Middle frontal gyrus (tissue), 1 donor: ENCODE measurements at regions not wholly inside any gene's neighbourhood (a gene's known extent, or its start where the extent isn't known, plus 50 kb on each side); places are given as distances from the start of the nearest gene placed in this dataset.
"Not testable (repeated sequence)": the region's sequence is repeated elsewhere in the genome, so short reads cannot be mapped to it uniquely, and the experiment has no call there.

Source experiments
- DNase-seq: peaks from one replicate; pipeline ENCODE4 v3.0.0-alpha.2; 2015; ENCODE audit warnings: low spot score; ENCODE audit errors: extremely low spot score

GRCh38 chr6:25118038-25118437, 161.1 kb upstream of the CARMIL1 start:
- DNase-seq: no peak

- DNase-seq: no peak
These were observed 158.0 kb upstream of the CARMIL1 start for GRCh38 chr6:25121186-25121585.

DNA sequence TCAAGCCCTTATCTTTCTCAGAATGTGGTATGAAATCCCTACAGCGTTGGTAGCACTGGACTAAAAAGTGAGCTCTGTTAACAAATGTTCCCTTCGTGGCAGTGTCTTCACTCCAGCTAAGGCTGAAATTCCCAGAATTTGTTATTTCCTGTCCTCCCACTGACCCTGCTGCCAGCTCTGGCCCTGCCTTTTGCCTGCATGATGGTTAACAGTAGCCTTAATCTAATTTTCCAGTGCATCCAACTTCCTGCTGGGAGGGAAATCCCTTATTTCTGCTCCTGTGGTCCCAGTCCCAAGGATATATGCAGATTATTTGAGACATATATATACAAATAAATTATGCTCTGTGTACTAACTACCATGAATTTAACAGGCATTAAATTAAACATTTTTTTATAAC, 157.2 kb upstream of the CARMIL1 start:
- DNase-seq: no peak

GRCh38 chr6:25122622-25123237, 156.4 kb upstream of the CARMIL1 start:
- DNase-seq: no peak

DNA sequence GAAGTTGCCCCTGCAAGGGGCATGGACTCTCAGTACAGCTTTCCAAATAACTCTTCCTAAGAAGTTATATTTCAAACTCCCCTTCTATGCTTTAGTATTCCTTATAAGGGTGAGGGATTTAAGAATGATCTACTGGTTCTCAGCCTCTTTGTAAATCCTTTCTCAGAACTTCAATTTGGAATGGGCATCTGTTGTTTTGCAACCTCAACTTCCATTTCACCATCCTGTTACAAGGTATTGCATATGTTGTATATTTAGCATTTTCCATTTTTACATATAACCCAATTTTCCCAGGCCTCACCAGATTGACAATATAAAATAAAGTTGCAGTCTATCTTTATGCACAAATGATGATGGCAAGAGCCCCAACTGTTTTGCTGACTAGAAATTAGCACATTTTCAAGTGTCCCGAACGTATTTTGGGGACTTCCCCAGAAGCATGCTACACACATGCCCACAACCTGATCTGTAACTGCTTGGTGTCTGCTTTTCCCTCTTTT, 154.9 kb upstream of the CARMIL1 start:
- DNase-seq: no peak

DNA sequence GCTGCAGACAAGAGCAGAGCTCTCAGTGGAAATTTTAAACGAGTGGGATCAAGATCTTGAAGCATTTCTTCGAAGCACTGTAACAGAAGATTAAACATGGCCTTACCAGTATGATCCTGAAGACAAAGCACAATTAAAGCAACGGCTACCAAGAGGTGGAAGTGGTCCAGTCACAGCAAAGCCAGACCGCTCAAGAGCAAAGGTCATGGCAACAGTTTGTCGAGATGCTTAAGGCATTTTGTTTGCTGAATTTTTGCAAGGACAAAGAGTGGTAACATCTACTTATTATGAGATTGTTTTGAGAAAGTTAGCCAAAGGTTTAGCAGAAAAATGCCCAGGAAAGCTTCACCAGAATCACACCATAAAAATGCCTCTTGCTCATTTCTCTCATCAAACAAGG, 153.4 kb upstream of the CARMIL1 start:
- DNase-seq: no peak

DNA sequence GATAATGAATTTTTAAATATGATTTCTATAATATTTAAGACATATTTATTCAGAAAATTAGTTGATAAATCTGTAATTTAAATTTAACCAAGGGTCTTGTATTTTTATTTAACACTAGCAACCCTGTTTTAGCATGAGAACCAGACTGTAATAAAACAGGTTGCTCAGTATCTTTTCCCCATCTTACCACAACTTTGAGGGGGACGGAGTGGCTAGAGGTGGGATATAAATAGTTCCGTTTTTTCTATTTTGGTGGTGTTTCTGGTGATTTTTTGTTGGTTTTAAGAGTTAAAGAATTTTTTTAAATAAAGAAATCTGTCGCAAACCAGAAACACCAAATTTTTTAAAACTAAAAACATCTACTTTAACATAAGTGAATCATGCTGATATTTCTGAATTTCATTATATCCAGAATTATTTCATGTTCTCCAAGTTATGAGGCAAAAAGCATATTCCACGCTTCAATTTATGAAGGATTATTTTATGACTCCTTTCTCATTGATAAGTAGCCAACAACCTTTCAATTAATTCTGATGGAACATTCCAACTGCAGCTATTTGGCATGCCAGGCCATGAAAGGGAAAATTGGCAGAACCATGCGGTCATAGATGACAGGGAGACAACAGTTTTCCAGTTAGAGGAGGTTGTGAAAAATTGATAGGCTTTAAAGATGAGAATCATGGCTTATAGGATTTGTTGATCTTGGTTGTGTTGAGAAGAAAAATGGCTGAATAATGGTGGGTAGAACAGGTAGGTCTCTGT, 151.9 kb upstream of the CARMIL1 start:
- DNase-seq: no peak

GRCh38 chr6:25130518-25130917, 148.7 kb upstream of the CARMIL1 start:
- no peak for DNase-seq

DNA sequence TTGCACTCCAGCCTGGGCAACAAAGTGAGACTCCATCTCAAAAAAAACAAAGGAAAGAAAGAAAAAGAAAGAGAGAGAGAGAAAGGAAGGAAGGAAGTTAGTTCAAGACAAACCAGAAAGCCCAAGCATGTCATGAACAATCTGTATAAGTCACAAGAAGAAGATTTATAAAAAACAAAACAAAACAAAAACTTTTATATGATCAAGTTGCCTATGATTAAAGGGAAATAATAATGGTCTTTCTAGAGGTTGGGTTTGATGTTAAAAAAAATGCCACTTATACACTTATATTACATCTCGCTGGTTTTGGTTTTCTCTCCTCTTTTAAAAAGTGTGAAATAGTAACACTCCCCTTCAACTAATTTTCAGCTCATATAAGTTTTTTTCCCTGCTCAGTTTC, 146.2 kb upstream of the CARMIL1 start:
- DNase-seq: no peak

GRCh38 chr6:25133568-25133967, 145.6 kb upstream of the CARMIL1 start:
- no peak for DNase-seq

- no peak for DNase-seq
These were observed 142.3 kb upstream of the CARMIL1 start for GRCh38 chr6:25136854-25137253.

GRCh38 chr6:25137480-25137879, 141.7 kb upstream of the CARMIL1 start:
- DNase-seq: no peak

DNA sequence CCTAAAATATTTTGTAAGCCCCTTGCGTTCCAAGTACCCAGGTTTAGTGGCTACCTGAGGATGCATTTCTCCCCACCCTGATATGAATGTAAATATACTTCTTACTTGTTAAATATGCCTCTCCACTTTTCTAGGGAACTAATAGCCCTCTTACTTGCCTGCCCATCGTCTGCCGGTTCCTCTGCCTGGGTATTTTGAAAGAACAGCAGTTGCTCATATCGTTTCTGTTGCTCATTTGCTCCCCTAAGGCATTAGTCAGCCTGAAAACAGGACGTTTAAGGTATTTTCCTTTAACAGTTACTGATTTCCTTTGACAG, 141.3 kb upstream of the CARMIL1 start:
- DNase-seq: no peak

DNA sequence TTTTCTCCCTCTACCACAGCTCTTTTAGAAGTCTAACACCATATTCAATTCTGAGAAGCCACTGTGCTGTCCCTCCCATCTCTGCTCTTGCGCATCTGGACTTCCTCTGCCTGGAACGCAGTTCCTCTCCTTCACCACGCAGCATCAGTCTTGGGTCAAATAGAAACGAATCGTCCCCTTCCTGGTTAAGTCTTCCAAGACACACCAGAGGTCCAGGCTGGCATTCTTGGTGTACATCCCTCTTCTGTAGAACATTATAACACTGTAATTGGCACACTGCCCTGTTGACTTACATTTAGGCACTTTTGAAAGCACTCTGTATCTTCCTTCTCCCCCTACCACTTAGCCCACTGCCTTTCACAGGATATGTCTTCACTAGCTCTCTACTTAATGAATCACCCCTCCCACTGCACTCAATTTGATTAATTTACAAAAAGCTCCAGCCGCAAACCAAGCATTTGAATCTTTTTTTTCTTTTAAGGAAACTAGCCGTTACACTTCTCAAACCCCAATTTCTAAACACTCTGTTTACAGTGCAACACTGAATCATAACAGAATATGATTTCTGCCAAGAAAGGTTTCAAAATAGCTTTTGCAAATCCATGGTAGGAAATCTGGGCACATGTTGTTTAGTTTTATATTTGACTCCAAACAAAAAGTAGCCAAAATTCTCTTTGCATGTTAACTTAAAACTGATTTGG, 140.8 kb upstream of the CARMIL1 start:
- DNase-seq: peak; percentile 24

GRCh38 chr6:25138934-25139415, 140.2 kb upstream of the CARMIL1 start:
- DNase-seq: peak; percentile 25

- not testable (repeated sequence) for DNase-seq
These were observed 139.6 kb upstream of the CARMIL1 start for GRCh38 chr6:25139608-25140007.

- DNase-seq: no peak
These were observed 136.7 kb upstream of the CARMIL1 start for GRCh38 chr6:25142506-25142905.

GRCh38 chr6:25144919-25145318, 134.3 kb upstream of the CARMIL1 start:
- no peak for DNase-seq

DNA sequence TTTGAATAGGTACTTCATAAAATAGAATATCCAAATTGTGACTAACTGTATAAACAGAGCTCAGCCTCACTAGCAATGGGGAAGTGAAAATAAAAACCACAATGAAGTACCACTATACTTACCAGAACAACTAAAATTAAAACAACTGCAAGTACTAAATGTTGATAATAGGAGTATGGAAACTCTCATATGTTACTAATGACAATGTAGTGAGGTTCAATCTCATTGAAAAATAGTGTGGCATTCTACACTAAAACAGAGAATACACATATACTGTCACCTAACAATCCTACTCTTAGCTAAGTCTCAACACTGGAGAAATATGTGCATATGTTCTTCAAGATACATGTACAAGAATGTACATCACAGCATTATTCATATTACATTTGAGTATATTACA, 132.0 kb upstream of the CARMIL1 start:
- DNase-seq: no peak

DNA sequence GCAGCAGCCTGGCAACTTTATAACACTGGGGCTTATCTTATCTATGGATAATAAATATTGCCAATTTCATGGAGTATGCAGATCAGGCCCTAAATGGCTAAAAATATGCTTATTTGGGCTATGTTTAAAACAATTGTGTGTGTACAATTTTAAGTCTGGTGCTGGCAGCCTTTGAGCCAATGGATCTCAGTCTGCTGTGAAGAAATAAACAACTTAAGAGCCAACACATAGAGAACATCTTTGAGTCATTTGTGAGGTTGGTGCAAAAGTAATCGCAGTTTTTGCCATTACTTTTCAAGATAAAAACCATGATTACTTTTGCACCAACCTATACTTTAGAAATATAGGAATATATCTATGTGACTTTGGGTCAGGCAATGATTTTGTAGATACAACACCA, 129.1 kb upstream of the CARMIL1 start:
- no peak for DNase-seq

GRCh38 chr6:25150863-25151262, 128.3 kb upstream of the CARMIL1 start:
- no peak for DNase-seq

GRCh38 chr6:25153079-25153478, 126.1 kb upstream of the CARMIL1 start:
- DNase-seq: no peak
